ENCODE measurements at regions not wholly inside any gene's neighbourhood (a gene's known extent, or its start where the extent isn't known, plus 50 kb on each side); places are given as distances from the start of the nearest gene placed in this dataset.
"Not testable (repeated sequence)": the region's sequence is repeated elsewhere in the genome, so short reads cannot be mapped to it uniquely, and the experiment has no call there.

GRCh38 chr11:13135385-13136271 lies 126.5 kb downstream of the RASSF10 start:
- no peak overlapping the region for H3K27ac ChIP-seq

GRCh38 chr11:13136272-13136596 lies 127.1 kb downstream of the RASSF10 start:
- H3K27ac ChIP-seq = no peak overlapping the region
- TF ChIP-seq CTCF (IDR thresholded peaks at IDR 0.05) = no peak
- no peak for TF ChIP-seq ZFX (IDR thresholded peaks at IDR 0.05; ENCODE audit: borderline replicate concordance)

More at GRCh38 chr11:13135385-13136271, 126.5 kb downstream of the RASSF10 start:
- no peak for TF ChIP-seq CTCF (IDR thresholded peaks at IDR 0.05)
- no peak for TF ChIP-seq ZFX (IDR thresholded peaks at IDR 0.05; ENCODE audit: borderline replicate concordance)

- TF ChIP-seq CTCF (IDR thresholded peaks at IDR 0.05) (no peak), ZFX (IDR thresholded peaks at IDR 0.05; ENCODE audit: borderline replicate concordance) (no peak)
- no peak overlapping the region for H3K27ac ChIP-seq
Measured at GRCh38 chr11:13137844-13138301, 128.8 kb downstream of the RASSF10 start.

- H3K27ac ChIP-seq = not testable (repeated sequence)
Measured at GRCh38 chr11:13139085-13139484, 130.0 kb downstream of the RASSF10 start.

- TF ChIP-seq ZFX (IDR thresholded peaks at IDR 0.05; ENCODE audit: borderline replicate concordance) (no peak), CTCF (IDR thresholded peaks at IDR 0.05) (no peak)
- peak overlapping the region; percentile 40 for H3K27ac ChIP-seq
Measured at GRCh38 chr11:13140028-13140870, 131.1 kb downstream of the RASSF10 start.

- peak overlapping the region; percentile 40; the same call in 1 of the 2 replicates for H3K27ac ChIP-seq
- TF ChIP-seq CTCF (IDR thresholded peaks at IDR 0.05) = no peak
- TF ChIP-seq ZFX (IDR thresholded peaks at IDR 0.05; ENCODE audit: borderline replicate concordance) = no peak
Measured at GRCh38 chr11:13140873-13141655, 131.9 kb downstream of the RASSF10 start.

Data from 22Rv1 (cell line).